ENCODE measurements at regions not wholly inside any gene's neighbourhood (a gene's known extent, or its start where the extent isn't known, plus 50 kb on each side); places are given as distances from the start of the nearest gene placed in this dataset.

GRCh38 chr4:54496412-54496811 lies 161.3 kb upstream of the KIT start:
- Histone ChIP-seq H3K4me3 (ENCODE audit: low read length) (no peak overlapping the region), H3K9me3 (ENCODE audit: insufficient read depth, low read depth, low read length) (no peaks in the 10 kb centered on the region), H3K27me3 (ENCODE audit: insufficient read depth, low read length) (no peaks in the 10 kb centered on the region), H3K36me3 (ENCODE audit: insufficient read depth, low read depth, low read length) (no peaks in the 10 kb centered on the region), H3K27ac (ENCODE audit: low read length) (no peak overlapping the region), H3K4me1 (ENCODE audit: insufficient read depth, low read length) (peaks cover 14% of the 10 kb centered on the region), H3K9ac (ENCODE audit: low read depth, low read length) (no peak overlapping the region)

GRCh38 chr4:54497947-54498346 lies 159.8 kb upstream of the KIT start:
- Histone ChIP-seq H3K9ac (ENCODE audit: low read depth, low read length) (no peak overlapping the region), H3K4me1 (ENCODE audit: insufficient read depth, low read length) (peaks cover 14% of the 10 kb centered on the region), H3K27me3 (ENCODE audit: insufficient read depth, low read length) (no peaks in the 10 kb centered on the region), H3K4me3 (ENCODE audit: low read length) (no peak overlapping the region), H3K9me3 (ENCODE audit: insufficient read depth, low read depth, low read length) (no peaks in the 10 kb centered on the region), H3K27ac (ENCODE audit: low read length) (no peak overlapping the region), H3K36me3 (ENCODE audit: insufficient read depth, low read depth, low read length) (no peaks in the 10 kb centered on the region)

- peaks cover 14% of the 10 kb centered on the region for H3K4me1 ChIP-seq (ENCODE audit: insufficient read depth, low read length)
- no peaks in the 10 kb centered on the region for H3K36me3 ChIP-seq (ENCODE audit: insufficient read depth, low read depth, low read length)
- H3K27me3 ChIP-seq (ENCODE audit: insufficient read depth, low read length), result no peaks in the 10 kb centered on the region
- H3K9me3 ChIP-seq (ENCODE audit: insufficient read depth, low read depth, low read length), result no peaks in the 10 kb centered on the region
- H3K27ac ChIP-seq (ENCODE audit: low read length), result no peak overlapping the region
- H3K9ac ChIP-seq (ENCODE audit: low read depth, low read length), result no peak overlapping the region
- H3K4me3 ChIP-seq (ENCODE audit: low read length), result no peak overlapping the region
Observed at GRCh38 chr4:54498661-54499111, 159.1 kb upstream of the KIT start.

- H3K36me3 ChIP-seq (ENCODE audit: insufficient read depth, low read depth, low read length), result no peaks in the 10 kb centered on the region
- peaks cover 14% of the 10 kb centered on the region for H3K4me1 ChIP-seq (ENCODE audit: insufficient read depth, low read length)
- H3K9ac ChIP-seq (ENCODE audit: low read depth, low read length), result no peak overlapping the region
- no peak overlapping the region for H3K4me3 ChIP-seq (ENCODE audit: low read length)
- H3K27ac ChIP-seq (ENCODE audit: low read length), result no peak overlapping the region
- no peaks in the 10 kb centered on the region for H3K9me3 ChIP-seq (ENCODE audit: insufficient read depth, low read depth, low read length)
- H3K27me3 ChIP-seq (ENCODE audit: insufficient read depth, low read length), result no peaks in the 10 kb centered on the region
Observed at GRCh38 chr4:54499308-54500074, 158.3 kb upstream of the KIT start.

- no peak overlapping the region for H3K9ac ChIP-seq (ENCODE audit: low read depth, low read length)
- H3K27me3 ChIP-seq (ENCODE audit: insufficient read depth, low read length), result no peaks in the 10 kb centered on the region
Observed at GRCh38 chr4:54505362-54505761, 152.4 kb upstream of the KIT start.

GRCh38 chr4:54505996-54506395 lies 151.8 kb upstream of the KIT start:
- Histone ChIP-seq H3K4me1 (ENCODE audit: insufficient read depth, low read length) (no peaks in the 10 kb centered on the region), H3K27me3 (ENCODE audit: insufficient read depth, low read length) (no peaks in the 10 kb centered on the region), H3K36me3 (ENCODE audit: insufficient read depth, low read depth, low read length) (no peaks in the 10 kb centered on the region), H3K9ac (ENCODE audit: low read depth, low read length) (no peak overlapping the region), H3K27ac (ENCODE audit: low read length) (no peak overlapping the region), H3K4me3 (ENCODE audit: low read length) (no peak overlapping the region), H3K9me3 (ENCODE audit: insufficient read depth, low read depth, low read length) (peaks cover 7% of the 10 kb centered on the region; the same call in 1 of the 2 replicates)

More at GRCh38 chr4:54505362-54505761, 152.4 kb upstream of the KIT start:
- no peak overlapping the region for H3K27ac ChIP-seq (ENCODE audit: low read length)
- no peaks in the 10 kb centered on the region for H3K36me3 ChIP-seq (ENCODE audit: insufficient read depth, low read depth, low read length)
- no peak overlapping the region for H3K4me3 ChIP-seq (ENCODE audit: low read length)
- H3K9me3 ChIP-seq (ENCODE audit: insufficient read depth, low read depth, low read length), result peaks cover 7% of the 10 kb centered on the region; the same call in 1 of the 2 replicates
- H3K4me1 ChIP-seq (ENCODE audit: insufficient read depth, low read length), result no peaks in the 10 kb centered on the region

- Histone ChIP-seq H3K9me3 (ENCODE audit: insufficient read depth, low read depth, low read length) (peaks cover 7% of the 10 kb centered on the region; the same call in 1 of the 2 replicates), H3K27me3 (ENCODE audit: insufficient read depth, low read length) (no peaks in the 10 kb centered on the region), H3K9ac (ENCODE audit: low read depth, low read length) (no peak overlapping the region), H3K36me3 (ENCODE audit: insufficient read depth, low read depth, low read length) (no peaks in the 10 kb centered on the region), H3K27ac (ENCODE audit: low read length) (no peak overlapping the region), H3K4me3 (ENCODE audit: low read length) (no peak overlapping the region), H3K4me1 (ENCODE audit: insufficient read depth, low read length) (no peaks in the 10 kb centered on the region)
Observed at GRCh38 chr4:54509057-54509456, 148.7 kb upstream of the KIT start.

GRCh38 chr4:54513204-54513603 lies 144.6 kb upstream of the KIT start:
- H3K4me1 ChIP-seq (ENCODE audit: insufficient read depth, low read length), result no peaks in the 10 kb centered on the region
- no peaks in the 10 kb centered on the region for H3K27me3 ChIP-seq (ENCODE audit: insufficient read depth, low read length)
- no peak overlapping the region for H3K27ac ChIP-seq (ENCODE audit: low read length)
- H3K9me3 ChIP-seq (ENCODE audit: insufficient read depth, low read depth, low read length), result no peaks in the 10 kb centered on the region
- no peaks in the 10 kb centered on the region for H3K36me3 ChIP-seq (ENCODE audit: insufficient read depth, low read depth, low read length)
- no peak overlapping the region for H3K4me3 ChIP-seq (ENCODE audit: low read length)
- no peak overlapping the region for H3K9ac ChIP-seq (ENCODE audit: low read depth, low read length)

- Histone ChIP-seq H3K36me3 (ENCODE audit: insufficient read depth, low read depth, low read length) (no peaks in the 10 kb centered on the region), H3K4me1 (ENCODE audit: insufficient read depth, low read length) (no peaks in the 10 kb centered on the region), H3K9ac (ENCODE audit: low read depth, low read length) (no peak overlapping the region), H3K27ac (ENCODE audit: low read length) (no peak overlapping the region), H3K9me3 (ENCODE audit: insufficient read depth, low read depth, low read length) (no peaks in the 10 kb centered on the region), H3K4me3 (ENCODE audit: low read length) (no peak overlapping the region), H3K27me3 (ENCODE audit: insufficient read depth, low read length) (no peaks in the 10 kb centered on the region)
Observed at GRCh38 chr4:54513741-54514140, 144.0 kb upstream of the KIT start.

GRCh38 chr4:54516556-54517215 lies 141.1 kb upstream of the KIT start:
- Histone ChIP-seq H3K4me3 (ENCODE audit: low read length) (no peak overlapping the region), H3K27me3 (ENCODE audit: insufficient read depth, low read length) (no peaks in the 10 kb centered on the region), H3K36me3 (ENCODE audit: insufficient read depth, low read depth, low read length) (no peaks in the 10 kb centered on the region), H3K9ac (ENCODE audit: low read depth, low read length) (no peak overlapping the region), H3K9me3 (ENCODE audit: insufficient read depth, low read depth, low read length) (no peaks in the 10 kb centered on the region), H3K4me1 (ENCODE audit: insufficient read depth, low read length) (no peaks in the 10 kb centered on the region), H3K27ac (ENCODE audit: low read length) (no peak overlapping the region)

GRCh38 chr4:54517781-54518444 lies 139.8 kb upstream of the KIT start:
- Histone ChIP-seq H3K4me1 (ENCODE audit: insufficient read depth, low read length) (no peaks in the 10 kb centered on the region), H3K9me3 (ENCODE audit: insufficient read depth, low read depth, low read length) (no peaks in the 10 kb centered on the region; the same call in 1 of the 2 replicates), H3K27ac (ENCODE audit: low read length) (no peak overlapping the region), H3K4me3 (ENCODE audit: low read length) (no peak overlapping the region), H3K9ac (ENCODE audit: low read depth, low read length) (no peak overlapping the region), H3K27me3 (ENCODE audit: insufficient read depth, low read length) (no peaks in the 10 kb centered on the region), H3K36me3 (ENCODE audit: insufficient read depth, low read depth, low read length) (no peaks in the 10 kb centered on the region)
